ENCODE measurements at regions not wholly inside any gene's neighbourhood (a gene's known extent, or its start where the extent isn't known, plus 50 kb on each side); places are given as distances from the start of the nearest gene placed in this dataset.

DNA sequence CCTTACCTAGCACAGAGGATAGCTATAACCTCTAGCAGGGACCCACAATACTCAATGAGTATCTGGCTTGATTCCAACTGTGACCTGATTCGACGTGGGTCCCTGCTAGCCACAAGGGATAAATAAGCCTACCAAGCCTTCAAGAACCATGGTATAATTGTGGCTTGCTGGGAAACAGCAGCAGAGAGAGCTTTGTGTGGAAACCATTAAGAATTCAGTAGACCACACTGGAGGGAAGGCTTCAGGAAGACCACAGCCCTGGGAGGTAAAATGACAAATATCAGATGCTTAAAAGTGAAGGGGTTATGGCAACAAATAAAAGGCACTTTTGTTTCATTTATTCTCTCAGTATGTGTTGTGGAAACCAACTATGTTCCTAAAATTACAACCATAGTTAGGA is 82.6 kb upstream of the WIPF1 start:
- no peak for TF ChIP-seq POLR2A (IDR thresholded peaks at IDR 0.05)
- TF ChIP-seq, protein P1, sequence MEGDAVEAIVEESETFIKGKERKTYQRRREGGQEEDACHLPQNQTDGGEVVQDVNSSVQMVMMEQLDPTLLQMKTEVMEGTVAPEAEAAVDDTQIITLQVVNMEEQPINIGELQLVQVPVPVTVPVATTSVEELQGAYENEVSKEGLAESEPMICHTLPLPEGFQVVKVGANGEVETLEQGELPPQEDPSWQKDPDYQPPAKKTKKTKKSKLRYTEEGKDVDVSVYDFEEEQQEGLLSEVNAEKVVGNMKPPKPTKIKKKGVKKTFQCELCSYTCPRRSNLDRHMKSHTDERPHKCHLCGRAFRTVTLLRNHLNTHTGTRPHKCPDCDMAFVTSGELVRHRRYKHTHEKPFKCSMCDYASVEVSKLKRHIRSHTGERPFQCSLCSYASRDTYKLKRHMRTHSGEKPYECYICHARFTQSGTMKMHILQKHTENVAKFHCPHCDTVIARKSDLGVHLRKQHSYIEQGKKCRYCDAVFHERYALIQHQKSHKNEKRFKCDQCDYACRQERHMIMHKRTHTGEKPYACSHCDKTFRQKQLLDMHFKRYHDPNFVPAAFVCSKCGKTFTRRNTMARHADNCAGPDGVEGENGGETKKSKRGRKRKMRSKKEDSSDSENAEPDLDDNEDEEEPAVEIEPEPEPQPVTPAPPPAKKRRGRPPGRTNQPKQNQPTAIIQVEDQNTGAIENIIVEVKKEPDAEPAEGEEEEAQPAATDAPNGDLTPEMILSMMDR (IDR thresholded peaks at IDR 0.05) = no peak
